ENCODE measurements at regions not wholly inside any gene's neighbourhood (a gene's known extent, or its start where the extent isn't known, plus 50 kb on each side); places are given as distances from the start of the nearest gene placed in this dataset.

DNA sequence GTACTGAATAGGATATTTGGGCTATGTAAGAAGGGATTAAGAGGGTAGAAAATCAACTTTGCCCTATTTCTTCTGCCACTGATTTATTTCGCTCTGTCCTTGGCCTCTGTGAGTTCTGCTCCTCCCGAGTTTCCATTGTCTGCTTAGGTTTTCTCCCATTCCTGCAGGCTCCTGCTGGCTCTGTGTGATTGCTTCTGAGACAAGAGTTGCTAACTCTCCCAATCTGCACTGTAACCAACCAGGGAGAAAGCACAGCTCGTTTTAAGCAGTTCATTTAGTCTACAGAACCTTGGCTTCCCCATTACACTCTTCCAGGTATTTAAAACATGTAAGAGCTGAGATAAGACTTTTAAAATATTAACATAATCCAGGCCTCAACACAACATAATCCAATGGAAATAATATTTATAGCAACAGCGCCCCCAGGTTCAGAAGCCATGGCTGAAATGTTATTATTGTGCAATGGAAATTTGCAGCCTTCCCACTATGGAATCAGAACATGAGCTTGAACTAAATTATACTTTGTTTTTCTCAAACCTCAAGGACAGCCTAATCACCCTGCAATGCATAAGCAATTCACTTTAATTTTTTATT is 203.5 kb downstream of the ERCC6L2 start:
- peaks cover 7% of the 10 kb centered on the region for H3K4me1 ChIP-seq (ENCODE audit: control insufficient read depth, insufficient read depth, low read length)
- DNase-seq = no peak
- 67% methylated on average over 2 of the region's 4 CpGs for WGBS (ENCODE audit: insufficient coverage)

DNA sequence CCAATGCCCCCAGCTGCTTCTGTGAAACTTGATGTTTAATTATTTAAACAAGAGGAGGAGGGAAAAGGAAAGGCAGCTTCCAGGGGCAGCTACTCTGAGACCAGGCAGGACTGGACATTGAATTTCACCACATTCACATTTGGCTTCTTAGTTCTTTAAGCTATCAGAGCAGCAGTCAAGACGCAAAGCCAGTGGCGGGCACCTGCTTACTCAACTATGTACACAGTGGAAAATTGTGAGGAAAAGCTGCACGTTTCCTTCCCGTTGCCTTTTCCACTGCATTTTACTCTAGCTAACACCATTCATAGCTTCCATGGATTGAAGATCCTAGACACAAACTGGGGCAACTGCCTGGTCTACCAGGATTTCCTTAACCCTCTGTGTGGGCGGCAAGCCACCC is 200.3 kb downstream of the ERCC6L2 start:
- H3K4me1 ChIP-seq (ENCODE audit: control insufficient read depth, insufficient read depth, low read length) = no peaks in the 10 kb centered on the region
- H3K9me3 ChIP-seq (replicated peaks; ENCODE audit: control insufficient read depth, low read depth, low read length) = no peaks in the 10 kb centered on the region
- peaks cover 11% of the 10 kb centered on the region for H3K27me3 ChIP-seq (ENCODE audit: control insufficient read depth, insufficient read depth, low read length)
- H3K4me3 ChIP-seq (ENCODE audit: low read length) = no peak overlapping the region
- H3K27ac ChIP-seq (ENCODE audit: low read length) = no peak overlapping the region
- no peaks in the 10 kb centered on the region for H3K36me3 ChIP-seq (ENCODE audit: control insufficient read depth, insufficient read depth, low read length)
- DNase-seq = no peak
- 70% methylated on average over 2 of the region's 5 CpGs for WGBS (ENCODE audit: insufficient coverage)

More for the DNA sequence above, 203.5 kb downstream of the ERCC6L2 start:
- Histone ChIP-seq H3K9me3 (replicated peaks; ENCODE audit: control insufficient read depth, low read depth, low read length) (no peaks in the 10 kb centered on the region), H3K27ac (ENCODE audit: low read length) (no peak overlapping the region), H3K36me3 (ENCODE audit: control insufficient read depth, insufficient read depth, low read length) (no peaks in the 10 kb centered on the region), H3K27me3 (ENCODE audit: control insufficient read depth, insufficient read depth, low read length) (peaks cover 31% of the 10 kb centered on the region), H3K4me3 (ENCODE audit: low read length) (no peak overlapping the region)

DNA sequence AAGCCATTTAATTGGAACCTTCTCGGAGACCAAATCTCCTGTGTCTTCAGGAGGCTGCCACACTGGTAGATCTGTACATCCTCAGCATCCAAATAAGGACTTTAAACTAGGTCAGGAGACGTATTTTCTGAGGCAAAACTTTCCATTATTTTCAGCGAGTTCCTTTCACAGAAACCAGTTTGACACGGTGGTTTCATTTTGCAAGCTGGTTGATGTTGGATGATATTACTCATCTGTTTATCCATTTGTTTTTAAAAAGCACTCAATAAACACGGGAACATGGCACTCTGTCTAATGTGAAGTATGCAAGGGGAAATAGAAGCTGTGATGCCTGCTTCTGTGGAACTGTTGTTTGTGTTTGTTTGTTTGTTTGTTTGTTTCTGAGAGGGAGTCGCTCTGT is 199.6 kb downstream of the ERCC6L2 start:
- WGBS (ENCODE audit: insufficient coverage) = 80% methylated on average over 2 of the region's 6 CpGs
- Histone ChIP-seq H3K27ac (ENCODE audit: low read length) (no peak overlapping the region), H3K36me3 (ENCODE audit: control insufficient read depth, insufficient read depth, low read length) (no peaks in the 10 kb centered on the region), H3K9me3 (replicated peaks; ENCODE audit: control insufficient read depth, low read depth, low read length) (no peaks in the 10 kb centered on the region), H3K27me3 (ENCODE audit: control insufficient read depth, insufficient read depth, low read length) (peaks cover 4% of the 10 kb centered on the region), H3K4me1 (ENCODE audit: control insufficient read depth, insufficient read depth, low read length) (no peaks in the 10 kb centered on the region), H3K4me3 (ENCODE audit: low read length) (no peak overlapping the region)
- no peak for DNase-seq

DNA sequence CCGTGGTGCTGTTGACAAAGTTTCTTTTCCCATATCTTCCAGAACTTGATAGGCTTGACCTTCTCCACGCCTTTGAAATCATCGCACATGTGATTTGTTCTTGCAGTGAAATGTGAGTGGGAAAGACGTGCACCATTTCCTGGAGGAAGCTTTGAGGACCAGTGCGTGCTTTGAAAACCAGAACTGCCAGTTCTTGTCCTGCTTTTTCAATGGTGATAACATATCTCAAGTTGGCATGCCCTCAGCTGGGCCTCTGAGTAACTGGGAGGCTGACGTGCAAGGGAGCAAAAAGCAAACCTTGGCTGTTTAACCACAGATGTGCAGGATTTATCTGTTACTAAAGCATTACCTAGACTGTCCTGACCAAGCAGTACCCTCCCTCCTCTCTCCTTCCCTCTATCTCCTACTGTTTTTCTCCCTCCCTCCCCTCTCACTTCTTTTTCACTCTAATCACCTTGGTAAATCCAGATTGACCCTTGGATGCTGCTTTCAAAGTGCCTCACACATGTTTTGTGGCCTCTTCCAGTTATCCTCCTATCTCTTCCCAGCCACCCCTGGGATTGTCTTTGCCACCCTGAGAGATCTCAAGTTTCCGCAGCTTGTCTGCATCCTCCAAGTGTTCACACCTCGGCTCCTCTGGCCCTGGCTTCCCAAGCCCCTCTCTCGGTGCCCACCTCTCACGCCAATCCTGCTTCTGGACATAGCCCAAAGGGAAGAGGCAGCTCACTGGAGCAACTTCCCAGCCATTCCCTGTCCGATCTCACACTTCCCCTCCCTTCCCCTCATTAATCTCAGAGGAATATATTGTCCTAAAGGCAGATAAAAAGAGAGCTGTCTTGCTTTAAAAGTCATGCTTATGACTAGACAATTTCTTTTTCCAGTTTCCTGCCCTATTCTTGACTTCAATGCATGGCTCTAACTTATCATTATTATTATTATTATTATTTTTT is 198.3 kb downstream of the ERCC6L2 start:
- no peak overlapping the region for H3K27ac ChIP-seq (ENCODE audit: low read length)
- WGBS (ENCODE audit: insufficient coverage) = 45% methylated on average over 5 of the region's 11 CpGs
- no peaks in the 10 kb centered on the region for H3K36me3 ChIP-seq (ENCODE audit: control insufficient read depth, insufficient read depth, low read length)
- no peak for DNase-seq
- no peak overlapping the region for H3K4me3 ChIP-seq (ENCODE audit: low read length)
- H3K27me3 ChIP-seq (ENCODE audit: control insufficient read depth, insufficient read depth, low read length) = peaks cover 2% of the 10 kb centered on the region
- no peaks in the 10 kb centered on the region for H3K4me1 ChIP-seq (ENCODE audit: control insufficient read depth, insufficient read depth, low read length)
- no peaks in the 10 kb centered on the region for H3K9me3 ChIP-seq (replicated peaks; ENCODE audit: control insufficient read depth, low read depth, low read length)

DNA sequence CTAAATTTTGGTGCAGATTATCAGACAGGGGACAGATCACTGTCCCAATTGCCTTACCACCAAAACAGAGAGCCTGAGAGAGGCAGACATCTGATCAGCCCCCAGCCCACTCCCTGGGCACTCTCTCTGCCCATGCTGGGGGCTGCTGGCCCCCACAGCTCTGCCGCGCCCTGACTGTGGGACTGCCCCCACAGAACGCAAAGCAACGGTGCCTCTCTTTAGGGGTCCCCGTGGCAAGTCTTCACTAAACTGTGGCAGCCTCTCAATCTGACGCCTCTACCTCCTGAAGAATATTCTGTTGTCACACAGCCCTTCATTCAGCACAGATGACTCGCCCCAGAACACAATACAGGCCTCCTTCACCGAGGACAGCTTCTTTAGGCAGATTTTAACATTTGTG is 197.4 kb downstream of the ERCC6L2 start:
- no peaks in the 10 kb centered on the region for H3K9me3 ChIP-seq (replicated peaks; ENCODE audit: control insufficient read depth, low read depth, low read length)
- WGBS (ENCODE audit: insufficient coverage) = 90% methylated on average over 6 of the region's 8 CpGs
- H3K4me1 ChIP-seq (ENCODE audit: control insufficient read depth, insufficient read depth, low read length) = no peaks in the 10 kb centered on the region
- H3K4me3 ChIP-seq (ENCODE audit: low read length) = no peak overlapping the region
- no peak for DNase-seq
- H3K27me3 ChIP-seq (ENCODE audit: control insufficient read depth, insufficient read depth, low read length) = peaks cover 1% of the 10 kb centered on the region
- no peaks in the 10 kb centered on the region for H3K36me3 ChIP-seq (ENCODE audit: control insufficient read depth, insufficient read depth, low read length)
- H3K27ac ChIP-seq (ENCODE audit: low read length) = no peak overlapping the region

DNA sequence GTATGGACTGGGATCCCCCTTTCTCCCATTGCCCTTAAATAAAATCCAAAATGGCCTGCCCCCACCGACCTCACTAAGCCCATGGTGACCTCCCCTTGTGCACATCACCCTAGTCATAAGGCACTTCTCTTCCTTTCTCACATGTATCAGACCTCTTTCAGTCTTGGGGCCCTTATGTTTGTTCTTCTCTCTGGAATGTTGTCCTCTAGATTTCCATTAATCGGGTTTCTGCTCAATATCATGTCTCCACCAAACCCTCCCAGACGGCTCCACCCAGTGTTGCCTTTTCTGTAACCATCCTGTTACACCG is 196.3 kb downstream of the ERCC6L2 start:
- H3K4me1 ChIP-seq (ENCODE audit: control insufficient read depth, insufficient read depth, low read length) = peaks cover 8% of the 10 kb centered on the region
- H3K9me3 ChIP-seq (replicated peaks; ENCODE audit: control insufficient read depth, low read depth, low read length) = no peaks in the 10 kb centered on the region
- H3K4me3 ChIP-seq (ENCODE audit: low read length) = no peak overlapping the region
- no peak for DNase-seq
- 84% methylated on average over 3 of the region's 4 CpGs for WGBS (ENCODE audit: insufficient coverage)
- no peaks in the 10 kb centered on the region for H3K36me3 ChIP-seq (ENCODE audit: control insufficient read depth, insufficient read depth, low read length)
- H3K27me3 ChIP-seq (ENCODE audit: control insufficient read depth, insufficient read depth, low read length) = no peaks in the 10 kb centered on the region
- H3K27ac ChIP-seq (ENCODE audit: low read length) = no peak overlapping the region

DNA sequence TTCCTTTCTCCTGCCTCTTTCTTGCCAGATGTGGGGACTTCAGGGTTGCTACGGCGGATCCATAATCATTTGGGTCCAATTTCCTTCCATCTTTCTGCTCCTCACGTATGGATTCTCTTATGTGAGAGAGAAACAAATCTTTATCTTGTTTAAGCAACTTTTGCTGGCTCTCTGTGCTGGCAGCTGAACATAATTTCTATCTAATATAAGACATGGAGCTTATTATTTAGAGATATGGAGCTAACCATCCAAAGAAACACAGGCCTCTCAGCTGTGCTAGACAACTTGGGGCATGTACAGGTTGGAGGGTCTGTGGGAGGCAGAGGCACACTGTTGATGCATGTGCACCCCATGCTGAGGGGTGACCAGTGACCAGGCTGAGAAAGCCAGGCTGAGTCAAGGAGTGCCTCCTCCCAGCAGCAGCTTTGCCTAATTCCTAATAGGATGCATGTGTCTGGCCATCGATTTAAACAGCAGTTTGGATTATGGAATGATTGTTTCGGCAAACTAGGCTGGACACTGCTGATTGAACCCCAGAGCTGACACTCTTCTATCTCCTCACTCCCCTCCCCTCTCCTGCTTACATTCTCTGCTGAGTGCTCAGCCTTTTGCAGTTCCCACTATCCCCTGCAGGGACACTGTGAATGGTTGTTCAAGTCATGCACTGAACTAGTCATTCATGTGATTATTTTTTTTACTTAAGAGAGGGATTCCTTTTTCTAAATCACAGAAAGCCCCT is 195.8 kb downstream of the ERCC6L2 start:
- Histone ChIP-seq H3K9me3 (replicated peaks; ENCODE audit: control insufficient read depth, low read depth, low read length) (no peaks in the 10 kb centered on the region), H3K27ac (ENCODE audit: low read length) (no peak overlapping the region), H3K4me1 (ENCODE audit: control insufficient read depth, insufficient read depth, low read length) (peaks cover 8% of the 10 kb centered on the region), H3K4me3 (ENCODE audit: low read length) (no peak overlapping the region), H3K27me3 (ENCODE audit: control insufficient read depth, insufficient read depth, low read length) (no peaks in the 10 kb centered on the region), H3K36me3 (ENCODE audit: control insufficient read depth, insufficient read depth, low read length) (no peaks in the 10 kb centered on the region)
- WGBS (ENCODE audit: insufficient coverage) = no CpG with 5 or more reads among the region's 5 CpGs
- DNase-seq = peak; percentile 54

DNA sequence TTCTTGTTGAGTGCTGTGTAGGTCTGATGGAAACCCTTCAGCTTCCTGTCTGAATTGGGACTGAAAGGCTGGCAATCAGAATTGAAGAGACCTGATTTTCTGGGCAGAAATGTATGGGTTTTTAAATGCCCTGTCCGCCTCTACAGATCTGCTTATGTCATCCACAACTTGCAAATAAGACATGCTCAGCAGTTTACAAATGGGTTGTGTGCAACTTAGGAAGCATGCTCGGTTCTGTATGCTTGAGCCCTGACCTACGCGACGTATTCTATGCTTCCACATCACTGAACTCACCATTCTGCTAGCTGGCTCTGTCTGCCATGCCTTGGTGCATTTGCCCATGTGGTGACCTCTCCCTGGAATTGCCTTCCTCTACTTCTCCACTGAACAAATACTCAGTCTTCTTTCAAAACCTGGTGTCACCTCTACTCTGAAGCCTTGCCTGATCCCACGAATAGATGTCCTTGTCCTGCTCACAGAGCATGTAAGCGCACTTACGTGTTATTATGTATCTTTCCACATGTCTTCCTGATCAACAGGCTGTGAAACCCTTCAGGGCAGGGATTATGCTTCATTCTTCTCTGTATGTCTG is 194.2 kb downstream of the ERCC6L2 start:
- Histone ChIP-seq H3K4me3 (ENCODE audit: low read length) (no peak overlapping the region), H3K27ac (ENCODE audit: low read length) (no peak overlapping the region), H3K9me3 (replicated peaks; ENCODE audit: control insufficient read depth, low read depth, low read length) (no peaks in the 10 kb centered on the region), H3K36me3 (ENCODE audit: control insufficient read depth, insufficient read depth, low read length) (no peaks in the 10 kb centered on the region), H3K27me3 (ENCODE audit: control insufficient read depth, insufficient read depth, low read length) (no peaks in the 10 kb centered on the region), H3K4me1 (ENCODE audit: control insufficient read depth, insufficient read depth, low read length) (peaks cover 8% of the 10 kb centered on the region)
- DNase-seq = no peak
- WGBS (ENCODE audit: insufficient coverage) = 93% methylated on average over 7 of the region's 8 CpGs

DNA sequence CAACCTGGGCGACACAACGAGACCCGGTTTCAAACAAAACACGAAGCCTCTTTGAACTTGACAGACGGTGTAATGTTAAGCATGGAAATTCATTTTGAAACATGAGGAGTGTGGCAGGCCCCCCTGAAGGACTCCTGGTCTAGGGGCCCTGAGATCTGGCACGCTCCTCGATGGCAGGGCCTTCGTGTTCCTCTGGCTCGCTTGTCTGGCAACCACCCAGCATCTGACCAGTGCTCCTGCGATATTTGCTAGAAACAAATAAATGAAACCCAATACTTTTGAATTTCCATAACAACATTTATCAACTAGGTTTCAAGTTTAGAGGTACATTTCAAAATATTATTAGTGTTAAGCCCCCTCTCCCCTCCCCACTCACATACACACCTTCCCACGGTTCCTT is 193.0 kb downstream of the ERCC6L2 start:
- Histone ChIP-seq H3K9me3 (replicated peaks; ENCODE audit: control insufficient read depth, low read depth, low read length) (no peaks in the 10 kb centered on the region), H3K27me3 (ENCODE audit: control insufficient read depth, insufficient read depth, low read length) (no peaks in the 10 kb centered on the region), H3K27ac (ENCODE audit: low read length) (no peak overlapping the region), H3K4me1 (ENCODE audit: control insufficient read depth, insufficient read depth, low read length) (peaks cover 8% of the 10 kb centered on the region), H3K36me3 (ENCODE audit: control insufficient read depth, insufficient read depth, low read length) (no peaks in the 10 kb centered on the region), H3K4me3 (ENCODE audit: low read length) (no peak overlapping the region)
- no peak for DNase-seq
- 65% methylated on average over 9 of the region's 11 CpGs for WGBS (ENCODE audit: insufficient coverage)

DNA sequence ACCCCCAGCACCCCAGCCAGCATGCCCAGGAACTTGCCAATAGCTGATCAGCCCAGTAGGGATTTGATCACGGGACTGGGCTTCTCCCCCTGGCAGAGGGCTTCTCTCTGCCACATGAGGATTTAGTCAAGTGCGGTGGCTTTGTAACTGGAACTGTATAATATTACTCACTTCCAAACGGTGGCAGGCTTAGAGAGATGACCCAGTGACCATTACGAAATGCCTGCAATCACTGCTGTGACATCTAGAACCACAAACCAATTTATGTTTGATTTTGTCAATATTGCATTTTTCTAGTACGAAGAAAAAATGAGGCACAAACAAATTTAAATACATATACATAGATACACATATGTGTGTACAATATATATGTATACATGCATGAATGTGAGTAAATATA is 192.1 kb downstream of the ERCC6L2 start:
- WGBS (ENCODE audit: insufficient coverage) = no CpG with 5 or more reads among the region's 5 CpGs
- Histone ChIP-seq H3K36me3 (ENCODE audit: control insufficient read depth, insufficient read depth, low read length) (no peaks in the 10 kb centered on the region), H3K4me3 (ENCODE audit: low read length) (no peak overlapping the region), H3K4me1 (ENCODE audit: control insufficient read depth, insufficient read depth, low read length) (peaks cover 8% of the 10 kb centered on the region), H3K9me3 (replicated peaks; ENCODE audit: control insufficient read depth, low read depth, low read length) (no peaks in the 10 kb centered on the region), H3K27ac (ENCODE audit: low read length) (no peak overlapping the region), H3K27me3 (ENCODE audit: control insufficient read depth, insufficient read depth, low read length) (no peaks in the 10 kb centered on the region)
- no peak for DNase-seq
